Trophoblast cell (in vitro differentiated cells and primary cell): ENCODE measurements at regions not wholly inside any gene's neighbourhood (a gene's known extent, or its start where the extent isn't known, plus 50 kb on each side); places are given as distances from the start of the nearest gene placed in this dataset.

Source experiments
- DNase-seq, 2 donors: peaks; one replicate each; pipeline ENCODE4 v3.0.0-alpha.2; 2016
- H2AFZ ChIP-seq: 2 replicates; pipeline ENCODE4 v1.6.1; 2013; ENCODE audit warnings: low read length, moderate library complexity, mild to moderate bottlenecking; ENCODE audit not compliant: insufficient read depth, poor library complexity
- H2AK5ac ChIP-seq: 2 replicates; pipeline ENCODE4 v1.6.1; 2013; ENCODE audit warnings: mild to moderate bottlenecking, low read length
- H2BK120ac ChIP-seq: 2 replicates; pipeline ENCODE4 v1.6.1; 2013; ENCODE audit warnings: low read length, mild to moderate bottlenecking, moderate library complexity; ENCODE audit not compliant: insufficient read depth, poor library complexity
- H2BK12ac ChIP-seq: 2 replicates; pipeline ENCODE4 v1.6.1; 2013; ENCODE audit warnings: mild to moderate bottlenecking, low read length, moderate library complexity
- H2BK5ac ChIP-seq: 2 replicates; pipeline ENCODE4 v1.6.1; 2013; ENCODE audit warnings: low read length, low read depth, moderate library complexity, mild to moderate bottlenecking; ENCODE audit not compliant: poor library complexity
- H3K14ac ChIP-seq: 2 replicates; pipeline ENCODE4 v1.6.1; 2013; ENCODE audit warnings: mild to moderate bottlenecking, low read length
- H3K18ac ChIP-seq: 2 replicates; pipeline ENCODE4 v1.6.1; 2013; ENCODE audit warnings: mild to moderate bottlenecking, low read length
- H3K23ac ChIP-seq: 2 replicates; pipeline ENCODE4 v1.6.1; 2013; ENCODE audit warnings: low read length
- H3K27ac ChIP-seq: 2 replicates; pipeline ENCODE4 v1.5.1; 2013; ENCODE audit warnings: low read depth, mild to moderate bottlenecking, inconsistent platforms, low read length, moderate library complexity
- H3K27me3 ChIP-seq: 2 replicates; pipeline ENCODE4 v1.6.1; 2013; ENCODE audit warnings: inconsistent platforms, mild to moderate bottlenecking, low read length, moderate library complexity; ENCODE audit not compliant: insufficient read depth
- H3K36me3 ChIP-seq, 2 experiments: 1 replicate in 1 of 2; 2 replicates in 1 of 2; pipeline ENCODE4 v1.6.1; 2013; ENCODE audit warnings: low read length in 2 of 2, mild to moderate bottlenecking in 2 of 2, moderate library complexity in 1 of 2; ENCODE audit not compliant: insufficient read depth in 2 of 2, control insufficient read depth in 1 of 2
- H3K4ac ChIP-seq: 2 replicates; pipeline ENCODE4 v1.6.1; 2013; ENCODE audit warnings: low read depth, mild to moderate bottlenecking, low read length, moderate library complexity
- H3K4me1 ChIP-seq, 2 experiments: 1 replicate in 1 of 2; 2 replicates in 1 of 2; pipeline ENCODE4 v1.6.1; 2013; ENCODE audit warnings: low read length in 2 of 2, mild to moderate bottlenecking in 2 of 2, moderate library complexity in 1 of 2; ENCODE audit not compliant: insufficient read depth in 2 of 2, control insufficient read depth in 1 of 2
- H3K4me2 ChIP-seq: 2 replicates; pipeline ENCODE4 v1.6.1; 2013; ENCODE audit warnings: inconsistent platforms, mild to moderate bottlenecking, low read length, moderate library complexity
- H3K4me3 ChIP-seq: 2 replicates; pipeline ENCODE4 v1.5.1; 2013; ENCODE audit warnings: mild to moderate bottlenecking, low read depth, low read length, inconsistent platforms
- H3K79me1 ChIP-seq: one replicate; pipeline ENCODE4 v1.6.1; 2013; ENCODE audit warnings: low read length
- H3K79me2 ChIP-seq: 2 replicates; pipeline ENCODE4 v1.6.1; 2013; ENCODE audit warnings: low read length, mild to moderate bottlenecking; ENCODE audit not compliant: control insufficient read depth, insufficient read depth, poor library complexity
- H3K9ac ChIP-seq: 2 replicates; pipeline ENCODE4 v1.6.1; 2013; ENCODE audit warnings: mild to moderate bottlenecking, low read length
- H3K9me3 ChIP-seq: 2 replicates; pipeline ENCODE4 v1.6.1; 2013; ENCODE audit warnings: low read depth, mild to moderate bottlenecking, control low read depth, inconsistent platforms, low read length; ENCODE audit not compliant: insufficient read depth
- H4K12ac ChIP-seq: 2 replicates; pipeline ENCODE4 v1.6.1; 2013; ENCODE audit warnings: low read depth, mild to moderate bottlenecking, low read length, moderate library complexity
- H4K8ac ChIP-seq: 2 replicates; pipeline ENCODE4 v1.6.1; 2013; ENCODE audit warnings: low read depth, mild to moderate bottlenecking, low read length, moderate library complexity
- H4K91ac ChIP-seq: one replicate; pipeline ENCODE4 v1.6.1; 2013; ENCODE audit warnings: low read depth, mild to moderate bottlenecking, low read length, moderate library complexity
- WGBS: extraction: QIAGEN DNeasy Blood & Tissue Kit; methylation state at CpG from one replicate; pipeline ENCODE4 v1.1.7; 2013; ENCODE audit warnings: missing lambda C conversion rate; ENCODE audit not compliant: insufficient read length, insufficient coverage; ENCODE audit errors: extremely low coverage; 5-methylcytosine and 5-hydroxymethylcytosine counted together

DNA sequence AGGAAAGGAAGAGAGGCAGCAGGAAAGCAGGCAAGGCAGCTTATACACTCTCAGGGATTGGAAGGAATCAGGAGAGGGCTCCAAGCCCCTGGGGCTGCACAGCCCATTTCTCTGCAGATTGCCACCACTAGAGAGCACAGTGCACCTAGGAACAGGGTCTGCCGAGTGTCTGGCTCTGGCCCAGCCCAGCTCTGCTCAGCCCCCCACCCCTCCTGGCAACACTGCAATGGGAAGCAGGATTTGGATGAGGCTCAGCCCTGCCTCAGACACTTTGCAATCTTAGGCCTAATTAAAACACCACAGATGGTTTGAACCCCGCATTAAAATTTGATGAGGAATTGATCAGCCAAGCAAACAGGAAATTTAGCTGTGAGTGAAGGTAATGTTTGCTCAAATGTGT is 252.7 kb downstream of the DHX35 start:
- H3K4me1 ChIP-seq, result no peaks in the 10 kb centered on the region
- no peak overlapping the region for H3K4me2 ChIP-seq
- no peak overlapping the region for H3K14ac ChIP-seq
- H2BK12ac ChIP-seq, result no peak overlapping the region
- H4K91ac ChIP-seq, result no peak overlapping the region
- no peak overlapping the region for H3K18ac ChIP-seq
- DNase-seq, result no peak
- H3K9me3 ChIP-seq, result no peaks in the 10 kb centered on the region
- H2AFZ ChIP-seq, result no peak overlapping the region
- H2BK120ac ChIP-seq, result no peak overlapping the region
- H3K27me3 ChIP-seq, result no peaks in the 10 kb centered on the region
- H3K4ac ChIP-seq, result no peak overlapping the region
- no peak overlapping the region for H4K12ac ChIP-seq
- no peak overlapping the region for H2BK5ac ChIP-seq
- no peak overlapping the region for H3K4me3 ChIP-seq
- no peak overlapping the region for H4K8ac ChIP-seq
- no peak overlapping the region for H3K27ac ChIP-seq
- no peak overlapping the region for H2AK5ac ChIP-seq
- H3K36me3 ChIP-seq, result no peaks in the 10 kb centered on the region
- H3K23ac ChIP-seq, result no peak overlapping the region
- H3K79me2 ChIP-seq, result no peaks in the 10 kb centered on the region
- H3K9ac ChIP-seq, result no peak overlapping the region
- no peaks in the 10 kb centered on the region for H3K79me1 ChIP-seq
- no CpG with 5 or more reads among the region's 2 CpGs for WGBS

DNA sequence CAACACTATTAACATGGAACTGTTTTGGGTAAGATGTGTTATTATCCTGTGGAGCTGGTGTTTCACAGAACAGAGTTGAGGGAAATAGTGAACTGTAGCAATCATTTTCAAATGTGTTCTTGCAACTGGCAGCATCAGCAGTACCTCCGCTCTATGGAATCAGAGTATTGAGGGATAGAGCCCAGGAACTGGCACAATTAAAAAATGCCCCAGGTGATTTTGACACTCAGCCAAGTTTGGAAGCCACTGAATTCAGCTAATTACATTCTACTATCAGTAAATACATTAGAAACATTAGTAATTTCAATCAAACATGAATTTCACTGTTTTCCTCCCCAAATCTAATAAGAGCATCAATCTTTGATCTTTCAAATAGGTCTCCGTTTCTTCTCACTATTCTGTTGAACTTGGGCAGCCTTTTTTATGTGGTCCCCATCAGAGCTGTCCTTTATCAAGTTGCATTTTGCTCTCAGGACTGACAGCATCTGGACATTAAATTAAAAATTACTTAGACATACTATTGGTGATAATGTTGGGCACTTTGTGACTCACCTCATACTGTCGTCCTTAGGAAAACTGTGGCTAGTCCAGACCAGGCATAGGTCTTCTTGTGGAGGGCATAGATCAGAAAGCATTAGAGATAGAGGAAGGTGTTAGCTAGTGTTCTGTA is 251.5 kb downstream of the DHX35 start:
- H3K79me1 ChIP-seq, result no peaks in the 10 kb centered on the region
- no peak overlapping the region for H2AK5ac ChIP-seq
- no peak overlapping the region for H3K4me3 ChIP-seq
- DNase-seq, result no peak
- H4K8ac ChIP-seq, result no peak overlapping the region
- no peaks in the 10 kb centered on the region for H3K79me2 ChIP-seq
- no peak overlapping the region for H2AFZ ChIP-seq
- H3K4ac ChIP-seq, result no peak overlapping the region
- H3K18ac ChIP-seq, result no peak overlapping the region
- H3K14ac ChIP-seq, result no peak overlapping the region
- H2BK5ac ChIP-seq, result no peak overlapping the region
- no peak overlapping the region for H4K91ac ChIP-seq
- H4K12ac ChIP-seq, result no peak overlapping the region
- H3K36me3 ChIP-seq, result no peaks in the 10 kb centered on the region
- H2BK12ac ChIP-seq, result no peak overlapping the region
- no peak overlapping the region for H3K4me2 ChIP-seq
- no peak overlapping the region for H3K27ac ChIP-seq
- H3K9me3 ChIP-seq, result peaks cover 2% of the 10 kb centered on the region
- no peak overlapping the region for H3K9ac ChIP-seq
- H3K27me3 ChIP-seq, result no peaks in the 10 kb centered on the region
- no peak overlapping the region for H2BK120ac ChIP-seq
- no peaks in the 10 kb centered on the region for H3K4me1 ChIP-seq
- H3K23ac ChIP-seq, result no peak overlapping the region
- WGBS, result no CpG with 5 or more reads among the region's 3 CpGs

DNA sequence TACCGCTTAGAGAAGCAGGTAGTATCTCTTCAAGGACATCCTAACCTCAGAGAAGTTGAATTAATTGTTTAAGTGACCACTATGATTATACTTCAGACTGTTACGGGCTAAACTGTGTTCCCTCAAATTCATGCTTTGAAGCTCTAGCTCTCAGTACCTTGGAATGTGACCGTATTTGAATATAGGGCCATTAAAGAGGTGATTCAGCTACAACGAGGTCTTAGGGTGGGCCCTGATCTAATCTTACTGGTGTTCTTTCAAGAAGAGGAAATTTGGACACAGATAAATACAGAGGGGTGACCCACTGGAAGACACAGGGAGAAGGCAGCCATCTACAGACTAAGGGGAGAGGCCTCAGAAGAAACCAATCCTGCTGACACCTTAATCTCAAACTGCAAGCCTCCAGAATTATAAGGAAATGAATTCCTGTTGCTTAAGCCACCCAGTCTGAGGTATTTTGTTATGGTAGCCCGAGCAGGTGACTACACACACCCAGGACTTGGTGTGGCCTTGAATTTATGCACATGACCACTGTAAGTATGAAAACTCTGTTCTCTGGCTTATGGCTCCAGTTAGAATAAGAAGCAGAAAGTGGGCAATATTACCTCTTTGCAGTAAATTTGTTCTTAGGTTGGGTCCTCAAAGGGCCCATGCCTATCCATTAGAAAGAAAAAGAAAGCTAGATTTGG is 249.1 kb downstream of the DHX35 start:
- Histone ChIP-seq H3K4ac (no peak overlapping the region), H3K4me1 (no peaks in the 10 kb centered on the region), H2BK12ac (no peak overlapping the region), H3K27ac (no peak overlapping the region), H3K4me2 (no peak overlapping the region), H3K9ac (no peak overlapping the region), H3K79me2 (no peaks in the 10 kb centered on the region), H3K18ac (no peak overlapping the region), H3K23ac (no peak overlapping the region), H4K91ac (no peak overlapping the region), H2BK120ac (no peak overlapping the region), H3K14ac (no peak overlapping the region), H3K36me3 (no peaks in the 10 kb centered on the region), H3K79me1 (no peaks in the 10 kb centered on the region), H2AFZ (no peak overlapping the region), H3K9me3 (peaks cover 2% of the 10 kb centered on the region), H2BK5ac (no peak overlapping the region), H4K8ac (no peak overlapping the region), H3K4me3 (no peak overlapping the region), H2AK5ac (no peak overlapping the region), H4K12ac (no peak overlapping the region), H3K27me3 (no peaks in the 10 kb centered on the region)
- DNase-seq, result no peak
- no CpG with 5 or more reads among the region's 5 CpGs for WGBS

DNA sequence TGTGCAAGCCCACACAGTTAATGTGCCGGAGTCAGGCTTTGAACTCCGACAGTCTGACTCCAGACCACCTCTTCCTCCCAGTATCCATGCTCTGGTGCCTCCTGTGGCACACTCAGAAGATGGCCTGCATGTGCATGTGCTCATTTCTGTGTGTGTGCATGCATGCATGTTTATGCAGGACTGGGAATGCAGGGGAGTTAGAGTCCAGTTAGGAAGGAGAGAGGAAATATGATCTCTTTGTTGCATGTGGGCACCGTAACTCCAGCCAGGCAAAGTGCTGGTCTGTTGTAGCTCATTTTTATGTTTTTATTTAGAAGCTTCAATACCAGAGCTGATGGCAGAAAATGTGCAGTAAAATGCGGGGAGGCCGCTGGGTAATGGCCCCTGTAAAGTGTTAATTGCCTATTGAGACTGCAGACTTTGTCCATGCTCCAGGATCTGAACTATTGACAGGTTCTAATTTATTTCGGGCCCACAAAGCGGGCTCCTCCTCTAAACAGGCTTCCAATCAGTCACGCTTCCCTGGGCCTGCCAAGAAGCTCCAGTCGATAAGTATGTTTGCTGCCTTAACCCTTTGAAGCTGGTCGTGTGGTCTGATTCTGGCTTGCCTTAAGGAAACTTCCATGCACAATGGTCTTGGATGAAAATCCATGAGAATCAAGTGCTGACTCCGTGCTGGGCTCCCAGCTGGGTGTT is 248.3 kb downstream of the DHX35 start:
- Histone ChIP-seq H2AFZ (no peak overlapping the region), H3K27ac (no peak overlapping the region), H3K79me2 (no peaks in the 10 kb centered on the region), H4K8ac (no peak overlapping the region), H3K23ac (no peak overlapping the region), H3K4me3 (no peak overlapping the region), H4K12ac (no peak overlapping the region), H2BK12ac (no peak overlapping the region), H2BK120ac (no peak overlapping the region), H3K4ac (no peak overlapping the region), H3K14ac (no peak overlapping the region), H3K79me1 (no peaks in the 10 kb centered on the region), H2BK5ac (no peak overlapping the region), H3K18ac (no peak overlapping the region), H2AK5ac (no peak overlapping the region), H4K91ac (no peak overlapping the region), H3K9me3 (peaks cover 2% of the 10 kb centered on the region), H3K36me3 (no peaks in the 10 kb centered on the region), H3K4me2 (no peak overlapping the region), H3K4me1 (no peaks in the 10 kb centered on the region), H3K9ac (no peak overlapping the region), H3K27me3 (no peaks in the 10 kb centered on the region)
- no peak for DNase-seq
- WGBS, result no CpG with 5 or more reads among the region's 11 CpGs
